GM06990 (cell line): ENCODE measurements at regions not wholly inside any gene's neighbourhood (a gene's known extent, or its start where the extent isn't known, plus 50 kb on each side); places are given as distances from the start of the nearest gene placed in this dataset.

Experiments
- DNase-seq: peaks from one replicate; pipeline ENCODE4 v3.0.0-alpha.2; 2011; ENCODE audit not compliant: insufficient read length; ENCODE audit errors: extremely low read depth
- H3K27me3 ChIP-seq: replicated peaks from 2 replicates; pipeline ENCODE4 v1.6.0; 2011; ENCODE audit warnings: low read length; ENCODE audit not compliant: control insufficient read depth, insufficient read depth
- H3K36me3 ChIP-seq: 2 replicates; pipeline ENCODE4 v1.5.1; 2011; ENCODE audit warnings: low read length; ENCODE audit not compliant: control insufficient read depth, insufficient read depth
- H3K4me3 ChIP-seq: replicated peaks from 2 replicates; pipeline ENCODE4 v1.5.1; 2011; ENCODE audit warnings: low read depth, mild to moderate bottlenecking, control low read depth, low read length
- CTCF ChIP-seq: IDR thresholded peaks from 2 replicates; pipeline ENCODE4 v1.5.1; 2011; ENCODE audit warnings: low read length, control low read depth, mild to moderate bottlenecking, inconsistent platforms; ENCODE audit not compliant: insufficient read depth, poor library complexity, severe bottlenecking

GRCh38 chr2:122237450-122237849, 482.0 kb downstream of the TSN start:
- DNase-seq: no peak
- H3K36me3 ChIP-seq: no peaks in the 10 kb centered on the region
- TF ChIP-seq CTCF: no peak
- H3K27me3 ChIP-seq: no peaks in the 10 kb centered on the region
- H3K4me3 ChIP-seq: no peak overlapping the region

GRCh38 chr2:122238006-122238559, 482.6 kb downstream of the TSN start:
- no peak for DNase-seq

GRCh38 chr2:122239440-122239839, 484.0 kb downstream of the TSN start:
- no peak for DNase-seq
- Histone ChIP-seq H3K27me3 (no peaks in the 10 kb centered on the region), H3K36me3 (no peaks in the 10 kb centered on the region), H3K4me3 (no peak overlapping the region)
- no peak for TF ChIP-seq CTCF

More at GRCh38 chr2:122238006-122238559, 482.6 kb downstream of the TSN start:
- Histone ChIP-seq H3K4me3 (no peak overlapping the region), H3K36me3 (no peaks in the 10 kb centered on the region), H3K27me3 (no peaks in the 10 kb centered on the region)
- no peak for TF ChIP-seq CTCF

GRCh38 chr2:122244598-122245229, 489.3 kb downstream of the TSN start:
- Histone ChIP-seq H3K4me3 (no peak overlapping the region), H3K36me3 (no peaks in the 10 kb centered on the region), H3K27me3 (no peaks in the 10 kb centered on the region)
- DNase-seq: no peak
- TF ChIP-seq CTCF: no peak

- H3K27me3 ChIP-seq: no peaks in the 10 kb centered on the region
- no peaks in the 10 kb centered on the region for H3K36me3 ChIP-seq
- no peak for TF ChIP-seq CTCF
- H3K4me3 ChIP-seq: no peak overlapping the region
- DNase-seq: no peak
Observed at GRCh38 chr2:122249673-122250072, 494.2 kb downstream of the TSN start.
